ENCODE measurements at regions not wholly inside any gene's neighbourhood (a gene's known extent, or its start where the extent isn't known, plus 50 kb on each side); places are given as distances from the start of the nearest gene placed in this dataset.

- Histone ChIP-seq H3K9me3 (ENCODE audit: control insufficient read depth, insufficient read depth, low read length) (no peaks in the 10 kb centered on the region; the same call in 1 of the 2 replicates), H4K5ac (ENCODE audit: low read depth, low read length) (no peak overlapping the region), H3K27ac (ENCODE audit: insufficient read depth, low read length) (no peak overlapping the region), H2BK5ac (ENCODE audit: low read depth, low read length, poor library complexity, severe bottlenecking) (no peak overlapping the region), H3K4me2 (ENCODE audit: low read depth, low read length) (no peak overlapping the region), H3K18ac (ENCODE audit: low read depth, low read length) (no peak overlapping the region), H3K79me1 (ENCODE audit: low read depth in 1 of 2, low read length in 2 of 2) (no peaks in the 10 kb centered on the region; a peak in 1 of 4 replicates), H2BK20ac (ENCODE audit: low read depth, low read length) (no peak overlapping the region), H2BK15ac (ENCODE audit: low read depth, low read length) (no peak overlapping the region), H2AK5ac (ENCODE audit: low read depth, low read length) (no peak overlapping the region), H3K14ac (replicated peaks; ENCODE audit: low read depth, low read length) (no peak overlapping the region), H3K56ac (ENCODE audit: extremely low read depth, insufficient read depth, low read length) (no peak overlapping the region), H3K27me3 (ENCODE audit: control insufficient read depth, insufficient read depth, low read length) (no peaks in the 10 kb centered on the region), H2AK9ac (replicated peaks; ENCODE audit: low read depth, low read length, poor library complexity) (no peak overlapping the region), H2BK120ac (ENCODE audit: low read depth, low read length) (no peak overlapping the region), H4K8ac (ENCODE audit: low read depth in 2 of 2, low read length in 2 of 2) (no peak overlapping the region), H3K9ac (ENCODE audit: low read depth, low read length) (no peak overlapping the region), H4K91ac (ENCODE audit: insufficient read depth, low read depth, low read length) (no peak overlapping the region), H3K23ac (ENCODE audit: low read depth, low read length) (no peak overlapping the region), H3K36me3 (ENCODE audit: control insufficient read depth, insufficient read depth, low read length) (peaks cover 13% of the 10 kb centered on the region), H3K4ac (ENCODE audit: low read depth, low read length) (no peak overlapping the region), H2AFZ (replicated peaks; ENCODE audit: low read length, poor library complexity) (no peak overlapping the region), H3K9me1 (ENCODE audit: insufficient read depth, low read length) (no peaks in the 10 kb centered on the region), H4K20me1 (ENCODE audit: insufficient read depth, low read length) (no peaks in the 10 kb centered on the region; the same call in 1 of the 2 replicates), H3K4me3 (ENCODE audit: insufficient read depth, low read depth, low read length) (no peak overlapping the region), H3K4me1 (ENCODE audit: control insufficient read depth, insufficient read depth, low read length) (peaks cover 2% of the 10 kb centered on the region; the same call in 1 of the 2 replicates)
- BruUV-seq (replicated peaks) = no TSS peak
- TF ChIP-seq RCOR1 (IDR thresholded peaks at IDR 0.05; ENCODE audit: insufficient replicate concordance, low read length) (no peak), FOS (IDR thresholded peaks at IDR 0.05; ENCODE audit: low read depth, low read length) (no peak), SMC3 (IDR thresholded peaks at IDR 0.05; ENCODE audit: low read depth, low read length) (no peak), ELK1 (IDR thresholded peaks at IDR 0.05; ENCODE audit: borderline replicate concordance, low read depth, low read length) (no peak), RFX5 (IDR thresholded peaks at IDR 0.05; ENCODE audit: low read depth, low read length) (no peak), CEBPB (IDR thresholded peaks at IDR 0.05; ENCODE audit: low read depth, low read length) (no peak), MXI1 (IDR thresholded peaks at IDR 0.05; ENCODE audit: borderline replicate concordance, low read depth, low read length) (no peak), MAFK (IDR thresholded peaks at IDR 0.05; ENCODE audit: low read depth, low read length) (no peak), BHLHE40 (IDR thresholded peaks at IDR 0.05; ENCODE audit: low read depth, low read length) (no peak), CTCF (conservative IDR thresholded peaks at IDR 0.05; ENCODE audit: low read depth, low read length) (no peak), CHD1 (IDR thresholded peaks at IDR 0.05; ENCODE audit: low read depth, low read length) (no peak), RAD21 (IDR thresholded peaks at IDR 0.05; ENCODE audit: low read length) (no peak), POLR2A (IDR thresholded peaks at IDR 0.05; ENCODE audit: low read depth, low read length) (no peak), NFE2L2 (IDR thresholded peaks at IDR 0.05; ENCODE audit: low read depth, low read length) (no peak), USF2 (IDR thresholded peaks at IDR 0.05; ENCODE audit: low read depth, low read length) (no peak), MAZ (IDR thresholded peaks at IDR 0.05; ENCODE audit: borderline replicate concordance, low read depth, low read length) (no peak)
- ChIA-PET POLR2A (ENCODE audit: unreplicated experiment) (no interaction called here), CTCF (no interaction called here)
- in situ Hi-C loops (cut with MboI; ENCODE audit: low sequenced_read_pairs) (no loop called here), dilution Hi-C loops (cut with HindIII; ENCODE audit: low sequenced_read_pairs, unreplicated experiment) (no loop called here), intact Hi-C loops (cut with micrococcal nuclease) (no loop called here)
- DNase-seq (no peak), ATAC-seq (ENCODE audit: low read depth) (no peak)
- WGBS, 2 experiments (ENCODE audit: extremely low coverage in 2 of 2, insufficient read length in 1 of 2) = 90% methylated on average over 2 of the region's 18 CpGs; no CpG with 5 or more reads in 1 of the 2 experiments
Measured at GRCh38 chr6:165930668-165931214, 236.9 kb downstream of the TBXT start.
